ENCODE measurements at regions not wholly inside any gene's neighbourhood (a gene's known extent, or its start where the extent isn't known, plus 50 kb on each side); places are given as distances from the start of the nearest gene placed in this dataset.

DNA sequence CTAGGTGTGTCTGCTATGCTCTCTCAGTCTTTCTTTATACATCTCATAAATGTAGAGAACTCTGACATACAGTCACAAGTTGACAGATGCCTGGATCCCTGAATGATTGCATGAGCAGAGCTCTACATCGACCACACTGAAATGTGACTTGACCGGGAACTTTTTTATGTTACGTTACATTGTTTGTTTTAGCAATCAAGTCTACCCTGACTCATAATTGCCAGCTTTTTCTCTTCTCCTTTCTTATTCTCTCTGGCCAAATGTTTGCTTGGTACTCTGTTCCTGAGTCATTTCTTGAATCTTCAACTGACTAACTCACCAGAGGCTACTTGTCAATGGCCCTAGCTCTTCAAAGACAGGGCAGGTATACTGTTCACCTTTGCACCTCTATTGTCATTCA, 213.6 kb upstream of the DTNBP1 start:
- no peak for DNase-seq (ENCODE audit: low spot score)

DNA sequence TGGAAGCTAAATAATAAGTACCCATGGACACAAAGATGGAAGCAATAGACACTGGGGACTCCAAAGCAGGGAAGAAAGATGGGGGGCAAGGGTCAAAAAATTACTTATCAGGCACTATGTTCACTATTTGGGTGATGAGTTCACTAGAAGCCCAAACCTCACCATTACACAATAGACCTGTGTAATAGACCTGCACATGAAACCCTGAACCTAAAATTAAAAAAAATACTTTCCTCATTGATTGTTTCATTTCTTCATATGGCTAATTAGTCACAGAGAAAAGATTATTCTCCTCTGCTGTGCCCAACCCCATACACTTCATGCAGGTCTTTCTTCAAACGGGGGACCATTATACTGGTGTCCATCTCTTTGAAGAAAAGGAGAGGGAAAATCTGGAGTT, 213.0 kb upstream of the DTNBP1 start:
- no peak for DNase-seq (ENCODE audit: low spot score)

DNA sequence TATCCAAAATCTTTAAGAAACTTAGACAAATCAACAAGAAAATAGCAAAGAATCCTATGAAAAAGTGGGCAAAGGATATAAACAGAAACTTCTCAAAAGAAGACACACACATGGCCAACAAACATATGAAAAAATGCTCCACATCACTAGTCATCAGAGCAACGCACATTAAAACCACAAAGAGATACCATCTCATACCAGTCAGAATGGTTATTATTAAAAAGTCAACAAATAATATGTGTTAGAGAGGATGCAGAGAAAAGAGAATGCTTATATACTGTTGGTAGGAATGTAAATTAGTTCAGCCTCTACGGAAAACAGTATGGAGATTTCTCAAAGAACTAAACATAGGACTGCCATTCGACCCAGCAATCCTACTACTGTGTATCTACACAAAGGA, 212.0 kb upstream of the DTNBP1 start:
- no peak for DNase-seq (ENCODE audit: low spot score)

DNA sequence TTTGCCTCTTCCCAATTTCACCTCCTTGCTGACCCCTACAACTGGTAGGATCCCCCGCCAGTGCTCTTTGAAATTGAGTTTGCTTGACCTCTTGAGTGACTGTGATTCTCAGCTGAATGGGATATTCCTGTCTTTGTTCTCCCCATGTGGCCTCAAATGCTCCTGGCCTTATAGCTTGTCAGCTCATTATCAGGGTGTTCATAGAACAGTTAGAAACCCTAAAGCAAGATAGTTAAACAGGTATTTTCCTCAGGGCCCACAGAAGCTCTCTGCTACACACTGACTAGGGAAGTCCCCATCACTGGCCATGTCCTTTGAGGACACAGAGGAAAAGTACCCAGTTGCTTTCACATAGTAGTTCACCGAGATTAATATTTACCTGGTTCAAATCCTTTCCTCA, 211.5 kb upstream of the DTNBP1 start:
- no peak for DNase-seq (ENCODE audit: low spot score)

DNA sequence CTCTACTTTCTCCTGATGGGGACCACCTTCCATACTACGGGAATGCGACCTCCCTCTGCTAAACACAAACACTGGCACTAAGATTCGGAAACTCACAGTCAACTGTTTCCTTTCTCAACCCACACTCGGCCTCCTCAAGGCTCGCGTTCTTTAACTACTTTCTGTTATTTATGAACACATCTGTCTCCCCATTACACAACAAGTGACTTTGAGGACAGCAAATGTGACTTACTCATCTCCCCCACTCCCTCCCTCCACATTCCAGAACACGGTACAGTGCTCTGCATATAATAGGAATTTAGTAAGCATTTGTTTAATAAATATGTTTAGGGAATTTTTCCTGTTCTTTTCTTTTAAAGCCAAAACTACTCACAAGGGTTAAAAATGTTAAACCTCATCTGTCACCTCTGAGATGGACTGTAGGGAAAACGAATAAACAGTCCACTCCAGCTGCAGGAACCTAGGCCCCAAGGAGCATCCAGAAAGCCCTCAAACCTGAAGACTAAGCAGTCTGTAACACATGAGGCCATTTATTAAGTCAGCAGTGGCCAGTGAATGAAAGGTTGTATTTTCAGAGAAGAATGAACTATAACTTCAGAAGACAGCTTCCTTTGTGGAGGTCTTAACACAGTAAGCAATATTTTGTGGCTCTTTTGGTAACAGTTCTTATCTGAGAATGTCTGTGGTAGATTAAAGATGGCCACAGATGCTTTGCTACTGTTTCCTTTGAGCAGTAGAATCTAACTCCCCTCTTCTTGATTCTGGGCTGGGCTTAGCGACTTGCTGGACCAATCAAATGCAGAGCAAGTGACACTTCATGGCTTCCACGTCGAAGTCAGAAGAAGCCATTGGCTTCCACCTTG, 209.6 kb upstream of the DTNBP1 start:
- no peak for DNase-seq (ENCODE audit: low spot score)

DNA sequence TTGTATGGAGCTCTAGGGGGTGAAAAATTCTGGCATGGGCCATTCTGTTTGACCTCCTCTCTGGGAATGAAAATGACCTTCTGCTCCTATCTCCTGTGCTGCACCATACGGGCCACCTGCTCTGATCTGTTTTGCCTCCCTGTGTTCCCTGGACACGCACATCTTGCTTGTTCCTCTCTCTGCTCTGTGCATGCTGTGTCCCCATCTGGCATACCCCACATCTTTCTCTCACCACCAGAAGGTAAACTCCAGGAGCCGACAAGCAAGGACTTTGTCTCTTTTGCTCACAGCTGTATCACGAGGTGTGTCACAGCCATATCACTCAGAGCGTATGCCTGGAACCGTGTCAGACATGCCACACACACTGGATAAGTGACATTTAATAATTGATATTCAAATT, 208.4 kb upstream of the DTNBP1 start:
- no peak for DNase-seq (ENCODE audit: low spot score)

DNA sequence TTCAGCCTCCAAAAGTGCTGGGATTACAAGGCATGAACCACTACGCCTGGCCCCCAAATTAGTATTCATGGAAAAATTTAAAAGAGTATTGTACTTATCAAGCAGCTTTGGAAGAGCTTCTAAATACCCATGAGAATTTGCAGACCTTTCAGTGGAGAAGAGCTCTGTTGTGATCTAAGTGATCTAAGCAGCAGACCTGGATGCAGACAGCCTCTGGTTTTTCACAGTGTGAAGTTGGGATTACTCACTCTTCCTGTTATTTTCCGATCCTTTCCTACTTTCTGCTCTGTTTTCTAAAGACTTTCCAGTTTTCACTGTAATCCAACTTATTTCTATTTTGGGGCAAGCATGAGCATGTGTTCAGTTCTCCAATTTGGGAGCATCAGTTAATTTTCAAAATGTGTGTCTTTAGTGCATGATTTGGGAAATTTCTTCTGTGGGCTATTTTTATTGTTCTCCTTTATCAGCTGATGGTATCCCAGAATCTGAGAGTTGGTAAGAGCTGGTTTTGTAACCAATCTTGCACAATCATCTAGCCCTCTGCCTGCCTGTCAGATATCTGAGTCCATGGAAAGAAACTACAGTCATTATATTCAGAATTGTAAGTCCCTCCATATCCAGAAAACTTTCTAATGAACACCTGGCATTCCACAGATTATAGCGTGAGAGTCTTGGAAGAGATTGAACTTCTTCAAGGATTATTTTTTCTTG, 207.7 kb upstream of the DTNBP1 start:
- DNase-seq (ENCODE audit: low spot score): no peak

DNA sequence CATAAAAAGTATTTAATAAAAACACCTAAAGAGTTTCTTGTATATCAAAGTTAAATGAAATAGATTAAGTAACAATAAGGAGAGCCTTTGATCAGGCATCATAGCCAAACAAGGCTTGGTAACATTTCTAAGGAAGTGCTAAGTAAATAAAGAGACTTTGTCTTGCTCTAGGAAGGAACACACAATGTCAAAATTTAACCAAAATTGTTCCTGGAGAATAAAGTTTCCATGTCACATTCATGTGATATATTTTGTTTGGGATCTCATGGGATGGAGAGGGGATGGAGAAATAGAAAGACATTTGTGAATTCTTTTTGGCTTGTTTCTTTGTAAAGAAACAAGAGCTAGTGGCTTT, 201.9 kb upstream of the DTNBP1 start:
- no peak for DNase-seq (ENCODE audit: low spot score)

DNA sequence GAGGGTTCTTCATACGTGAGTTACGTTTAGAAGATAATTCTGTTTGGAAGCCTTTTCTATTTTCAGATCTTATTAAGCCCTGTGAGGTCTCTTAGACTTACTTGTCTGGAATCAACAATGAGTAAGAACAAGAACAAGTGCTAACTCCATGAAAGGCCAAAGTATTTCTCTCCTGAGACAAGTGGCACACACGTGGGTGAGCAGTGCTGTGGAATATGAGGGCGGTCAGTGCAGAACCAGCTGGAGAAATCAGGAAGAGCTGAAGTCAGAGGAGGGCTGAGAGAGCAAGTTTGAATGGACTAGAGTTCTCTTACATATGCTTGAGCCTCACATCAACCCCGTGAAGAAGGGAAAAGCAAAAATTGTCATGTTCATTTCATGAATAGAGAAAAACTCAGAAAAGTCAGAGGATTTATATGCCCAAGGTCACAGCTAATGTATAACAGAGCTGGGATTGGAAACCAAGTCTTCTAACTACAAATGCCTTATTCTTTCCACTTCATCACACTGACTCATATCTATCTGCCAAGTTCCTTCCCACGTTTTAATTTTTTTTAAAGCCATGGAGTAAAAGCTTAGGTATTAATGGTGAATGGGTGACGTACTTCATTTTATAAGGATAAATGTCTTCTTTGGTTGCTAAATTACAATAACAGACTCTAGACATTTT, 201.3 kb upstream of the DTNBP1 start:
- no peak for DNase-seq (ENCODE audit: low spot score)

DNA sequence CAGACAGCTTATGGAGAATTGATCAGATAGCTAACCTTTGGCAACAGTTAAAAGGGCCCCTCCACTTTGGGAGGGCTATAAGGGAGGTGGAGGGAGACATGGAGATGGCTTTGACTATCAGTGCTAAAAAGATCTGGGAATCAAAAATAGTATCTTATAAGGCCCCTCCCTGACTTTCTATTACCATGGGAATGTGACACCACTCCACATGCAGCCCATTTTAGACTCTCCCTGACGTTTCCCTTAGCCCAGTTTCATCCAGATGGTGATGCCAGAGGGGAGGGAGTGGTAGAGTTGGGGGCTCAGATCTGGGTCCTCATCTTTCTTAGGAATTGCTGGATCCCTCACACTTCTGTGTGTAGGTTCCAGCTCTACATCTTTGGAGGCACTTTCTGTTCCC, 200.0 kb upstream of the DTNBP1 start:
- no peak for DNase-seq (ENCODE audit: low spot score)

DNA sequence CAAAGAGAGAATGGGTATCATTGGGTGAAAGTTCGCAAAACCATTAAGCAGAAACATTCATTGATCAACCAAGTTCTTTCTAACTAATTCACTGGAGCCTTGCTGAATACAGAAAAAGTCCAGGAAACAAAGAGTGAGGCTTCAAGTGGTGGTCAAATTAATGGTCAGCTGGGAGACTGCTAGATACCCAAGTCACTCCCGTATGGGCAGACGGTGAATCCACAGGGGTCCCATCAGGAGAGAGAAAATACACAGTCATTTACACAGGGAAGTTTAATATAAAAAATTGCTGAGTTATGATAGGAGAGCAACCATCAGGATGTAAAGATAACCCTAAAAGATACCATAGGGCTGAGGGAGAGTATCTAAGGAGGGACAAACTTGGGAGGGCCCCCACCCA, 198.7 kb upstream of the DTNBP1 start:
- no peak for DNase-seq (ENCODE audit: low spot score)

DNA sequence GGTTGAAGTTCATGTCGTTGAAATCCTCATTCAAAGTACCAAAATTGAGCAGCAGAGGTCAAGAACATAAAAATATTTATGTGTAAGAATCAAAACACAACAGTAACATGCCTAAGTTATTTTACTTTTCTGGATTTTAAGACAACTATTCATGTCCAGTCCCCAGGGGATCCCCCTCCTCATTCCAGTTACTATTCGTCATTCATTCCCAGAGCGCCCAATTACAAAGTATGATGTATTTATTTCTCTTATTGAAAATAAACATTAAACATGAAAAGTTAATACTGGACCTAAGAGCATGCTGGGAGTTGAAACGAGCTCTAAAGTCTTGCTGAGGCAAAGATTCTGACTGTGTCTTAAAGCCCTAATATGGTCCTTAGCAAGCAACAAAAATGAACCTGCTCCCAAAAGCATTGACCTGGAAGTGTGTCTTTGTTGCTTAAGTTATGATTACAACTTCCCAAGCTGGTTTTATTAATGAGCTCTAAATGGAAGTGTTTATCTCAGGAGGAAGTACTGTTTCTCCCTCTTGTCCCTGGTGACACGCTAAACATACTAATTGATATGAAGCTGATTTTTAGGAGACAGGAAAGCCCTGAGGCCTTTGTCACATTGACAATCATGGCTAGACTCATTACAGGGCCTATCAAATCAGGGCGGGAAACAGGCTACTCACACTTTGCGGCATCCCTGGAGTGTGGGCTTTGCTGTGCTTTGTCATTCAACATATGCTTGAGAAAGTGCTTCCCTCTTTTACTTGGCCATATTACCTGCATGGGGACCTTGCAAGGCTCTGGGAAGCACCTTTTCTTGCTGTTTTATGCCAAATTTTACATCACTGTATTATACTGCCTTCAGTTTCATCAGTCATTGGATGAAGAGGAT, 192.2 kb upstream of the DTNBP1 start:
- no peak for DNase-seq (ENCODE audit: low spot score)

DNA sequence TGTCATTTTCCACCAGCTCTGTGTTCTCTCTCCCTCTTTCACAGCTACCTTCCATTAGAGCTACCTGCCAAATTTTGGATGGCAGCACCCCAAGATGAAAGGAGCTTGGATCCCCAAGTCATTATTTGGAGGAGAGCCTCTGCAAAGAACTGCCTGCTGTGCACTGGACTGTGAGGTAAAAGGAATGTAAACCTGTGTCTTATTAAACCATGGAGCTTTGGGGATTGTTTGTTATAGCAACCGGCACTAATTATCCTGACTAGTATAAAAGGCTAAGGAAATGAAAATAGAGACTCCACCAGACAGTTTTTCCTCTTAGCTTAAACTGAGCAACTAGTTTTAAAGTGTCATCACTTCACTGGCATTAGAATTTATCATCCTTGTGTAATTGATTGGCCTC, 191.6 kb upstream of the DTNBP1 start:
- no peak for DNase-seq (ENCODE audit: low spot score)

DNA sequence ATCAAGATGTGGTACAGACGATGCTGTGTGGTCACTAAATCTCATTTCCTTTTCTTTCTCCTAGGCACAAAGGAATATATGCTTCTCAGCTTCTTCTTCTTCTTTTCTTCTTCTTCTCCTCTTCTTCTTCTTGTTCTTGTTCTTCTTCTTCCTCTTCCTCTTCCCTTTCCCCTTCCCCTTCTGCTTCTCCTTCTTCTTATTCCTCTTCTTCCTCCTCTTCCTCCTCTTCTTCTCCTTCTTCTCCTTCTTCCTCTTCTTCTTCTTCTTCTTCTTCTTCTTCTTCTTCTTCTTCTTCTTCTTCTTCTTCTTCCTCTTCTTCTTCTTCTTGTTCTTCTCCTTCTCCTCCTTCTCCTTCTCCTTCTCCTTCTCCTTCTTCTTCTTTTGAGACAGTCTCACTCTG, 190.4 kb upstream of the DTNBP1 start:
- no peak for DNase-seq (ENCODE audit: low spot score)

DNA sequence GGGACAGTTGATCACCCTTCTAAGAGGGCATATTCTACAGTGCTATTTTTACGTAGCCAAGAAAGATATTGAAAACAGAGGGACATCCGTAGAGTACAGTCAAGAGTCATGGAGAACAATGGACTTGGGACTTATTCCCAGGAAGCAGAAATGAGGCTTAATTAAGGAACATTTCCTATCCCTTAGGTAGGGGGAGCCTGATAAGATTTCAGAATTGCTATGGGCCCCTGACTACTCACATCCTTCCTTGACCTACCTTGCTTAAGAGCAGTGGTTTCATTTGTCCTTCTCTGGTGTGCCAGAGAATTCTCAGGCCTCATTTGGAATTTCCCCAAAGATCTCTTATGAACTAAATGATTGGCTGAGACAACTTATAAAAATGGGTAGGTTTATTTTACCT, 189.5 kb upstream of the DTNBP1 start:
- no peak for DNase-seq (ENCODE audit: low spot score)

DNA sequence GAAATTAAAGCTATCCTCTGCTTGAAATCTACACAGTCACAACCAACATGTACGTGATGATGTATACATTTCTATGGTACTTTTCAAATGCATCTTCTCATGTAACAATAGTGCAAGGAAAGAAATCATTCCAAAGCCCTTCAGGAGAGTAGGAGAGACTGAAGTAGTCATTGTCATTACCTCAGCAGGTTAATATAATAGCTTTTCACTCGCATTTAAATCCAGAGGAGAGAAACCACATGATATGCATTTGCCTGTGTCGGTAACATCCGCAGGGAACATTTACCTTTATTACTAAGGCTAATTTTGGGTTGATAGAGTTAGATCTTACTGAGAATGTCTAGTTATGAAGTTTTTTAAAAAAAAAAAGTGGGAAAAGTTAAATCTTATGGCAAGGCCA, 186.6 kb upstream of the DTNBP1 start:
- no peak for DNase-seq (ENCODE audit: low spot score)

DNA sequence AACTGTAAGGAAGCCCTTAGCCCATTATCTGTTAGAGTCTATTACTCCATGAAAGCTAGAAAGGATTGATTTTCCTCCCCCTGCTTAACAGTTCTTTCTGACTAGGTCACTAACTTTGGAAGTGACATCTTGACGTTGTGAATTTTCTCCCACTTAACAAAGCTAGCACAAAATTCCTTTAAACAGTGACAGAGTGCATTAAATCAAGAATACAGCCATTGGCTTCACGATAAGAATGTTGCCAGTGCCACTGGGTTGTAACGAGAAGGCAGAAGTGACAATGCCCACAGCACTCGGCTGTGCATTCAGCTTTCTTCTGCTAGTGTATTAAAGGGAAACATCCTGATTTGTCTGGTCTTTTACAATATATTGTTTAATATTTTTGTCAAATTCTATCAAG, 182.7 kb upstream of the DTNBP1 start:
- no peak for DNase-seq (ENCODE audit: low spot score)

DNA sequence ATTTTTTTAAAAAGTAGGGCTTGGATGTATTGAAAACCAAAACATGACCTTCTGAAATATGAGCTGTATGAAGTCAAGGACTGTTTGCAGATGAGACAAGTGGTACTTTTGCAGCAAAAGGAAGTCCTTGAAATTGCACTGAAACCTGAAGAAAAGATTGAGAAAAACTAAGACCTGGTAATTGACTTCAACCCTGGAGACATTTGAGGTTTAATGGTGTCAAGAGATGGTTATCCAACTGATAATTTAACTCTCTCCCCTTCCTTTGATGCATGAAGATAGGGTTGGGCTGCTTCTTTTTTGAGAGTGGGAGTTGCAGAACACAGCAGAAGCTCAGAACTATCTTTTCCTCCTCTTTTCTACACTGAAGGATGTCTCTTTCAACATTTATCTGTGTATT, 180.9 kb upstream of the DTNBP1 start:
- no peak for DNase-seq (ENCODE audit: low spot score)

DNA sequence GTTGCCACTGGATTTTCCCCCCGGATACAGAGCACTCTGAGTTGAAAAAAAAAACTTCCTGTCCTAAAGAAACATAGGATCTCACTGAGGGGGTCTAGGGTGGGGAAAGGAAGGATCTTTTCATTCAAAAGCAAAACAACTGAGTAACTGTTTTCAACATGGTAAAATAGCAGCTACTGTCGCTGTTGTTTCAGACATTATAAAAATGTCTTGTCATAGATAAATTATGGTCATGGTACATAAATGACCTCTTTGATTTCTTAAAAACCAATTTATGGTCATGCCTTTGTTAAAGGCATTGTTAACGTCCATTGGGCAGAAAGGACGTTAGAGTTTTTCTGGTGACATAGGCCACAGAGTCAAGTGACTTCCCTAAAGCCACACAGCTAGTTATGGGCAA, 180.4 kb upstream of the DTNBP1 start:
- no peak for DNase-seq (ENCODE audit: low spot score)

DNA sequence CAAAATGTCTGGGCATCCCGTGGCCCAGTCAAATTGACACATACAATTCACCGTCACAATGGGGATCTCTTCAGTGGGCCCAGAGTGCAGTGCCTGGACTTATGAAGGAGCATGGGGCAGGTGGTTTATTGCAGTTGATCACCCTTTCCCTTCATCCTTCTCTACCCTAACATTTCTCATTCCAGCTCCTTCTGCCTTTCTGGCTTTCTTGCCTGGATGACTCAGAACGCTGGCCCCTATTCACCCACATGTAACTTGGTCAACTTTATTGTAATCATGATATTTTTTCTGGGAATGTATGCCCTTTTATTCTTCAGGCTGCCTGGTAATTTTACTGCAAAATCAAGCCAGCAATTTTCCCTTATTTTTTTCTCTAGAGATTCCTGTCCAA, 179.9 kb upstream of the DTNBP1 start:
- DNase-seq (ENCODE audit: low spot score): no peak

DNA sequence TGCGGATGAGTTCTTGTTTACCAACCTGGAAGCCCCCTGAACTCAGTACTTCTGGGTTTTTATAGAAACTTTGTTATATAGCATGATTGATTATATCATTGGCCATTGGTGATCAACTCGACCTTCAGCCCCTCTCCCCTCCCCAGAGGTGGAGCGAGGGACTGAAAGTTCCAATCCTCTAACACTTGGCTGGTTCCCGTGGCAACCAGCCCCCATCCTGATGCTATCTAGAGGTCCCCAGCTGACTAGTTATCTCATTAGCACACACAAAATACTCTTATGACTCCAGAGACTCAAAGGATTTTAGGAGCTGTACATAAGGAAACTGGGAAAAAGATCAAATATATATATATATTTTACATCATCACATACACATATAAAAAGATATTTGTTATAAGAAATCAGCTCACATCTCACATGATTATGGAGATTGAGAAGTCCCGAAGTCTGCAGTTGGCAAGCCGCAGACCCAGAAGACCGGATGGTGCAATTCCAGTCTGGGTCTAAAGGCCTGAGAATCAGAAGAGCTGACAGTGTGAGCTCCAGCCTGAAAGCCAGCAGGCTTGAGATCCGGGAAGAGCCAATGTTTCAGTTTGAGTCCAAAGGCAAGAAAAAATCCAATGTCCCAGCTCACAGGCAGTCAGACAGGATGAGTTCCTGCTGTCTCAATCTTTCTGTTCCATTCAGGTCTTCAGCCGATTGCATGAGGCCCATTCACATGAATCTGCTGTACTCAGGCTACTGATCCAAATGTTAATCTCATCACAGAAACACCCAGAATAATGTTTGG, 179.3 kb upstream of the DTNBP1 start:
- no peak for DNase-seq (ENCODE audit: low spot score)

All from hematopoietic multipotent progenitor cell treated with erythropoietin and hydrocortisone succinate and interleukin-3 and kit ligand, for 17 days (in vitro differentiated cells).